H1 (cell line): ENCODE measurements at regions not wholly inside any gene's neighbourhood (a gene's known extent, or its start where the extent isn't known, plus 50 kb on each side); places are given as distances from the start of the nearest gene placed in this dataset.

Experiments
- CHD2 ChIP-seq: IDR thresholded peaks from 2 replicates; pipeline ENCODE4 v1.6.1; 2012; ENCODE audit warnings: low read length, improper control_type of control experiment
- GABPA ChIP-seq: IDR thresholded peaks from 2 replicates; pipeline ENCODE4 v1.6.1; 2011; ENCODE audit warnings: mild to moderate bottlenecking, low read length, moderate library complexity, borderline replicate concordance; ENCODE audit not compliant: insufficient read depth
- JUND ChIP-seq: IDR thresholded peaks from 2 replicates; pipeline ENCODE4 v1.6.1; 2011; ENCODE audit warnings: mild to moderate bottlenecking, improper control_type of control experiment, low read length
- NRF1 ChIP-seq: IDR thresholded peaks from 2 replicates; pipeline ENCODE4 v1.6.1; 2011; ENCODE audit warnings: mild to moderate bottlenecking, low read depth, low read length, improper control_type of control experiment
- RAD21 ChIP-seq, 2 experiments: IDR thresholded peaks in 1 of 2; conservative IDR thresholded peaks in 1 of 2; 2 replicates each; pipeline ENCODE4 v1.6.1; 2011; ENCODE audit warnings: low read depth in 2 of 2, low read length in 2 of 2, improper control_type of control experiment in 1 of 2, inconsistent platforms in 1 of 2, mild to moderate bottlenecking in 1 of 2, moderate library complexity in 1 of 2
- RNF2 ChIP-seq: fragments of 200-900, 300-1000 bp; sonication (generic); IDR thresholded peaks from 2 replicates; pipeline ENCODE4 v1.7.1; 2016; ENCODE audit warnings: borderline replicate concordance, low read depth, mild to moderate bottlenecking, antibody characterized with exemption, low read length; ENCODE audit not compliant: poor library complexity, severe bottlenecking; ENCODE audit errors: missing control alignments
- SIRT6 ChIP-seq: IDR thresholded peaks from one replicate; pipeline ENCODE4 v1.7.1; 2012; ENCODE audit warnings: low read length, inconsistent platforms
- TAF7 ChIP-seq: optimal IDR thresholded peaks from 2 replicates; pipeline ENCODE3; 2011; ENCODE audit warnings: low read depth, mild to moderate bottlenecking, inconsistent platforms, low read length, moderate library complexity, borderline replicate concordance
- TCF12 ChIP-seq: IDR thresholded peaks from 2 replicates; pipeline ENCODE4 v1.6.1; 2011; ENCODE audit warnings: low read depth, mild to moderate bottlenecking, low read length

GRCh38 chr11:64490562-64491216 lies 65.1 kb upstream of the SLC22A11 start (continued):
- TF ChIP-seq CHD2 (no peak), SIRT6 (no peak), NRF1 (no peak), TCF12 (no peak), GABPA (no peak), RNF2 (no peak), TAF7 (no peak), RAD21 (IDR thresholded peaks at IDR 0.05 in 1 of 2, conservative IDR thresholded peaks at IDR 0.05 in 1 of 2; ENCODE audit: low read depth in 2 of 2, low read length in 2 of 2) (no peak), JUND (no peak)
